Osteoblast (primary cell): ENCODE measurements at regions not wholly inside any gene's neighbourhood (a gene's known extent, or its start where the extent isn't known, plus 50 kb on each side); places are given as distances from the start of the nearest gene placed in this dataset.

Experiments
- DNase-seq: peaks from one replicate; pipeline ENCODE4 v3.0.0; 2011; ENCODE audit warnings: low spot score, mixed read lengths; ENCODE audit not compliant: insufficient read length; ENCODE audit errors: missing footprints
- H2AFZ ChIP-seq: 2 replicates; pipeline ENCODE4 v1.6.0; 2011; ENCODE audit warnings: mild to moderate bottlenecking, low read length
- H3K27ac ChIP-seq: 2 replicates; pipeline ENCODE4 v1.5.1; 2011; ENCODE audit warnings: mild to moderate bottlenecking, low read depth, low read length, moderate library complexity
- H3K27me3 ChIP-seq: 2 replicates; pipeline ENCODE4 v1.6.0; 2012; ENCODE audit warnings: mild to moderate bottlenecking, control low read depth, inconsistent platforms, low read length, moderate library complexity; ENCODE audit not compliant: insufficient read depth
- H3K36me3 ChIP-seq: 2 replicates; pipeline ENCODE4 v1.5.1; 2011; ENCODE audit warnings: mild to moderate bottlenecking, low read length, control low read depth, moderate library complexity; ENCODE audit not compliant: insufficient read depth
- H3K4me1 ChIP-seq: 2 replicates; pipeline ENCODE4 v1.5.1; 2011; ENCODE audit warnings: mild to moderate bottlenecking, low read length, control low read depth, moderate library complexity; ENCODE audit not compliant: insufficient read depth
- H3K4me2 ChIP-seq: 2 replicates; pipeline ENCODE4 v1.6.0; 2011; ENCODE audit warnings: mild to moderate bottlenecking, low read length; ENCODE audit not compliant: insufficient read depth
- H3K4me3 ChIP-seq: fragments of 200-600 bp; sonication (generic); 3 replicates; pipeline ENCODE4 v1.5.1; 2012; ENCODE audit warnings: mild to moderate bottlenecking, low read length, inconsistent platforms; ENCODE audit not compliant: insufficient read depth
- H3K79me2 ChIP-seq: 2 replicates; pipeline ENCODE4 v1.6.0; 2012; ENCODE audit warnings: mild to moderate bottlenecking, low read length, control low read depth, inconsistent platforms; ENCODE audit not compliant: insufficient read depth
- H3K9me3 ChIP-seq: 2 replicates; pipeline ENCODE4 v1.5.1; 2011; ENCODE audit warnings: low read depth, low read length, control low read depth
- H4K20me1 ChIP-seq: 2 replicates; pipeline ENCODE4 v1.6.0; 2012; ENCODE audit warnings: mild to moderate bottlenecking, low read length, control low read depth; ENCODE audit not compliant: insufficient read depth
- CTCF ChIP-seq: IDR thresholded peaks from 2 replicates; pipeline ENCODE4 v1.5.1; 2011; ENCODE audit warnings: mild to moderate bottlenecking, low read depth, low read length, moderate library complexity; ENCODE audit errors: extremely low read depth

GRCh38 chr12:32010631-32011336 is 51.6 kb downstream of the RESF1 start:
- DNase-seq, result no peak

GRCh38 chr12:32012249-32012785 is 53.1 kb downstream of the RESF1 start:
- Histone ChIP-seq H4K20me1 (no peaks in the 10 kb centered on the region), H2AFZ (no peak overlapping the region), H3K36me3 (no peaks in the 10 kb centered on the region), H3K27ac (no peak overlapping the region), H3K4me2 (no peak overlapping the region), H3K9me3 (no peaks in the 10 kb centered on the region), H3K27me3 (no peaks in the 10 kb centered on the region), H3K4me3 (no peak overlapping the region), H3K79me2 (no peaks in the 10 kb centered on the region), H3K4me1 (no peaks in the 10 kb centered on the region)
- no peak for DNase-seq
- TF ChIP-seq CTCF, result no peak

More at GRCh38 chr12:32010631-32011336, 51.6 kb downstream of the RESF1 start:
- Histone ChIP-seq H3K4me2 (no peak overlapping the region), H3K9me3 (no peaks in the 10 kb centered on the region), H3K36me3 (no peaks in the 10 kb centered on the region), H3K27ac (no peak overlapping the region), H2AFZ (no peak overlapping the region), H3K4me1 (no peaks in the 10 kb centered on the region), H3K27me3 (no peaks in the 10 kb centered on the region), H4K20me1 (no peaks in the 10 kb centered on the region), H3K79me2 (no peaks in the 10 kb centered on the region), H3K4me3 (no peak overlapping the region)
- no peak for TF ChIP-seq CTCF

- no peak overlapping the region for H2AFZ ChIP-seq
- H3K4me2 ChIP-seq, result no peak overlapping the region
- H3K27me3 ChIP-seq, result no peaks in the 10 kb centered on the region
- no peak for DNase-seq
- no peaks in the 10 kb centered on the region for H3K79me2 ChIP-seq
- H4K20me1 ChIP-seq, result no peaks in the 10 kb centered on the region
- no peaks in the 10 kb centered on the region for H3K36me3 ChIP-seq
- H3K4me1 ChIP-seq, result no peaks in the 10 kb centered on the region
- no peak for TF ChIP-seq CTCF
- no peak overlapping the region for H3K27ac ChIP-seq
- no peak overlapping the region for H3K4me3 ChIP-seq
- no peaks in the 10 kb centered on the region for H3K9me3 ChIP-seq
Measured at GRCh38 chr12:32015036-32015435, 55.8 kb downstream of the RESF1 start.

GRCh38 chr12:32016680-32017482 is 57.7 kb downstream of the RESF1 start:
- DNase-seq, result no peak
- no peak overlapping the region for H2AFZ ChIP-seq
- H3K4me1 ChIP-seq, result no peaks in the 10 kb centered on the region
- no peak for TF ChIP-seq CTCF
- no peaks in the 10 kb centered on the region for H3K27me3 ChIP-seq
- no peaks in the 10 kb centered on the region for H3K79me2 ChIP-seq
- no peaks in the 10 kb centered on the region for H3K36me3 ChIP-seq
- H3K4me3 ChIP-seq, result no peak overlapping the region
- H3K27ac ChIP-seq, result no peak overlapping the region
- H4K20me1 ChIP-seq, result no peaks in the 10 kb centered on the region
- no peak overlapping the region for H3K4me2 ChIP-seq
- H3K9me3 ChIP-seq, result no peaks in the 10 kb centered on the region
